HUDEP-2 (cell line): ENCODE measurements at regions not wholly inside any gene's neighbourhood (a gene's known extent, or its start where the extent isn't known, plus 50 kb on each side); places are given as distances from the start of the nearest gene placed in this dataset.
"Not testable (repeated sequence)": the region's sequence is repeated elsewhere in the genome, so short reads cannot be mapped to it uniquely, and the experiment has no call there.

ENCODE experiments used
- DNase-seq, 76 experiments: peaks; one replicate each; lab custom pipeline; 2025; ENCODE audit not compliant: unreplicated experiment in 76 of 76; lab: John Stamatoyannopoulos, UW

GRCh38 chr1:185480545-185480944, 163.5 kb upstream of the IVNS1ABP start:
- no peak for DNase-seq

- no peak for DNase-seq
Observed at GRCh38 chr1:185479796-185480195, 162.8 kb upstream of the IVNS1ABP start.

- no peak for DNase-seq
Observed at GRCh38 chr1:185478877-185479276, 161.8 kb upstream of the IVNS1ABP start.

GRCh38 chr1:185477638-185478580, 160.9 kb upstream of the IVNS1ABP start:
- DNase-seq, result no peak

- no peak for DNase-seq
Observed at GRCh38 chr1:185474440-185475149, 157.6 kb upstream of the IVNS1ABP start.

- DNase-seq, result no peak
Observed at GRCh38 chr1:185473186-185473585, 156.1 kb upstream of the IVNS1ABP start.

- no peak for DNase-seq
Observed at GRCh38 chr1:185468626-185469025, 151.6 kb upstream of the IVNS1ABP start.

- peak in 1 of 76 experiments; percentile 1 for DNase-seq
Observed at GRCh38 chr1:185467122-185467521, 150.1 kb upstream of the IVNS1ABP start.

- no peak for DNase-seq
Observed at GRCh38 chr1:185464777-185465176, 147.7 kb upstream of the IVNS1ABP start.

- no peak for DNase-seq
Observed at GRCh38 chr1:185463433-185463832, 146.4 kb upstream of the IVNS1ABP start.

- DNase-seq, result no peak
Observed at GRCh38 chr1:185463011-185463410, 146.0 kb upstream of the IVNS1ABP start.

GRCh38 chr1:185460723-185461122, 143.7 kb upstream of the IVNS1ABP start:
- DNase-seq, result not testable (repeated sequence)

GRCh38 chr1:185459141-185459540, 142.1 kb upstream of the IVNS1ABP start:
- DNase-seq, result no peak

- DNase-seq, result no peak
Observed at GRCh38 chr1:185458670-185459069, 141.6 kb upstream of the IVNS1ABP start.

GRCh38 chr1:185453496-185454192, 136.6 kb upstream of the IVNS1ABP start:
- DNase-seq, result no peak

- no peak for DNase-seq
Observed at GRCh38 chr1:185450917-185451316, 133.9 kb upstream of the IVNS1ABP start.

- no peak for DNase-seq
Observed at GRCh38 chr1:185450060-185450788, 133.2 kb upstream of the IVNS1ABP start.

- no peak for DNase-seq
Observed at GRCh38 chr1:185449378-185450059, 132.5 kb upstream of the IVNS1ABP start.

GRCh38 chr1:185448591-185449186, 131.6 kb upstream of the IVNS1ABP start:
- no peak for DNase-seq

- DNase-seq, result no peak
Observed at GRCh38 chr1:185446131-185446530, 129.1 kb upstream of the IVNS1ABP start.
